ENCODE measurements at regions not wholly inside any gene's neighbourhood (a gene's known extent, or its start where the extent isn't known, plus 50 kb on each side); places are given as distances from the start of the nearest gene placed in this dataset.

- Histone ChIP-seq H3K27ac (no peak overlapping the region), H3K9me3 (no peaks in the 10 kb centered on the region), H3K27me3 (no peaks in the 10 kb centered on the region), H3K4me1 (no peaks in the 10 kb centered on the region), H3K4me3 (no peak overlapping the region), H3K36me3 (no peaks in the 10 kb centered on the region)
- intact Hi-C loops (cut with DNase I): no loop called here
- no peak for DNase-seq (ENCODE audit: low spot score in 2 of 2)
- TF ChIP-seq, protein P1, sequence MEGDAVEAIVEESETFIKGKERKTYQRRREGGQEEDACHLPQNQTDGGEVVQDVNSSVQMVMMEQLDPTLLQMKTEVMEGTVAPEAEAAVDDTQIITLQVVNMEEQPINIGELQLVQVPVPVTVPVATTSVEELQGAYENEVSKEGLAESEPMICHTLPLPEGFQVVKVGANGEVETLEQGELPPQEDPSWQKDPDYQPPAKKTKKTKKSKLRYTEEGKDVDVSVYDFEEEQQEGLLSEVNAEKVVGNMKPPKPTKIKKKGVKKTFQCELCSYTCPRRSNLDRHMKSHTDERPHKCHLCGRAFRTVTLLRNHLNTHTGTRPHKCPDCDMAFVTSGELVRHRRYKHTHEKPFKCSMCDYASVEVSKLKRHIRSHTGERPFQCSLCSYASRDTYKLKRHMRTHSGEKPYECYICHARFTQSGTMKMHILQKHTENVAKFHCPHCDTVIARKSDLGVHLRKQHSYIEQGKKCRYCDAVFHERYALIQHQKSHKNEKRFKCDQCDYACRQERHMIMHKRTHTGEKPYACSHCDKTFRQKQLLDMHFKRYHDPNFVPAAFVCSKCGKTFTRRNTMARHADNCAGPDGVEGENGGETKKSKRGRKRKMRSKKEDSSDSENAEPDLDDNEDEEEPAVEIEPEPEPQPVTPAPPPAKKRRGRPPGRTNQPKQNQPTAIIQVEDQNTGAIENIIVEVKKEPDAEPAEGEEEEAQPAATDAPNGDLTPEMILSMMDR (IDR thresholded peaks at IDR 0.05): no peak
These were observed 362.8 kb downstream of the PMP22 start for GRCh38 chr17:14902297-14902696.

DNA sequence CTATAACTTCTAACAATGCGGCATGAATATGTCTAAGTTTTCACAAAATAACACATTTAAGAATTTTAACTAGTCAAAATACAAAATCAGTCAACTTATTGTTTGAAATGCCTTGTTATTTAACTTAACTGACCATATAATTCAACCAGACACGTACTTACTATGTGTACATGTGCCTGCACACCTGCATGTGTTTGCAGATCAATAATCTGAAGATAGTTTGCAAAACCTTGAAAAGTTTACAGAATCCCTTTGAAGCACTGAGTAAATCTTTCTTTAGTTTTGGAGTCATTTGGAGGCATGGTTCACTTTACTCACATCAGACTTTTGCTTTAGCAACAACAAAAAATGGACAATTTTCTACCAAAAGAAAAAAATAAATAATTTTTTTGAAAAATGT lies 363.8 kb downstream of the PMP22 start:
- no peaks in the 10 kb centered on the region for H3K27me3 ChIP-seq
- TF ChIP-seq, protein P1 (IDR thresholded peaks at IDR 0.05): no peak

GRCh38 chr17:14886200-14886739 lies 378.9 kb downstream of the PMP22 start:
- no peaks in the 10 kb centered on the region for H3K27me3 ChIP-seq
- H3K4me1 ChIP-seq: no peaks in the 10 kb centered on the region
- DNase-seq (ENCODE audit: low spot score in 2 of 2): no peak
- TF ChIP-seq, protein P1 (IDR thresholded peaks at IDR 0.05): no peak
- H3K9me3 ChIP-seq: peaks cover 8 to 17% of the 10 kb centered on the region in 2 donors
- no peaks in the 10 kb centered on the region for H3K36me3 ChIP-seq
- H3K4me3 ChIP-seq: no peak overlapping the region
- intact Hi-C loops (cut with DNase I): no loop called here
- H3K27ac ChIP-seq: no peak overlapping the region

More for the DNA sequence above, 363.8 kb downstream of the PMP22 start:
- intact Hi-C loops (cut with DNase I): no loop called here
- no peak overlapping the region for H3K4me3 ChIP-seq
- no peaks in the 10 kb centered on the region for H3K4me1 ChIP-seq
- no peak overlapping the region for H3K27ac ChIP-seq
- H3K36me3 ChIP-seq: no peaks in the 10 kb centered on the region
- DNase-seq (ENCODE audit: low spot score in 2 of 2): no peak
- H3K9me3 ChIP-seq: no peaks in the 10 kb centered on the region

- intact Hi-C loops (cut with DNase I): no loop called here
- H3K9me3 ChIP-seq: peaks cover 8 to 11% of the 10 kb centered on the region in 2 donors
- TF ChIP-seq, protein P1 (IDR thresholded peaks at IDR 0.05): no peak
- no peak overlapping the region for H3K4me3 ChIP-seq
- H3K4me1 ChIP-seq: no peaks in the 10 kb centered on the region
- no peaks in the 10 kb centered on the region for H3K36me3 ChIP-seq
- H3K27me3 ChIP-seq: no peaks in the 10 kb centered on the region
- no peak overlapping the region for H3K27ac ChIP-seq
- DNase-seq (ENCODE audit: low spot score in 2 of 2): no peak
These were observed 383.0 kb downstream of the PMP22 start for GRCh38 chr17:14882131-14882530.

- DNase-seq (ENCODE audit: low spot score in 2 of 2): no peak
- no peak overlapping the region for H3K4me3 ChIP-seq
- no peaks in the 10 kb centered on the region for H3K36me3 ChIP-seq
- intact Hi-C loops (cut with DNase I): no loop called here
- no peaks in the 10 kb centered on the region for H3K27me3 ChIP-seq
- no peak overlapping the region for H3K27ac ChIP-seq
- TF ChIP-seq, protein P1 (IDR thresholded peaks at IDR 0.05): no peak
- no peaks in the 10 kb centered on the region for H3K9me3 ChIP-seq
- no peaks in the 10 kb centered on the region for H3K4me1 ChIP-seq
These were observed 389.3 kb downstream of the PMP22 start for GRCh38 chr17:14875557-14876412.

Measured in ascending aorta (tissue), 2 donors.